Uterus (tissue), 3 donors: ENCODE measurements at regions not wholly inside any gene's neighbourhood (a gene's known extent, or its start where the extent isn't known, plus 50 kb on each side); places are given as distances from the start of the nearest gene placed in this dataset.

Experiments used
- DNase-seq, 2 donors: peaks; one replicate each; pipeline ENCODE4 v3.0.0-alpha.2; 2019 to 2020
- H3K27ac ChIP-seq, 2 donors: fragments of 200-600 bp; sonication (generic); 1 replicate in 1 of 2; 2 replicates in 1 of 2; pipeline ENCODE4 v1.5.1; 2016 to 2018
- H3K27me3 ChIP-seq, 2 donors: fragments of 200-600 bp; sonication (generic); one replicate each; pipeline ENCODE4 v1.5.1; 2018 to 2019; ENCODE audit warnings: control low read depth in 1 of 2
- H3K36me3 ChIP-seq, 2 donors: fragments of 200-600 bp; sonication (generic); one replicate each; pipeline ENCODE4 v1.5.1; 2019; ENCODE audit warnings: control low read depth in 1 of 2
- H3K4me1 ChIP-seq, 2 donors: fragments of 200-600 bp; sonication (generic); one replicate each; pipeline ENCODE4 v1.5.1; 2018 to 2019; ENCODE audit warnings: control low read depth in 1 of 2
- H3K4me3 ChIP-seq, 2 donors: fragments of 200-600 bp; sonication (generic); 1 replicate in 1 of 2; 2 replicates in 1 of 2; pipeline ENCODE4 v1.5.1; 2018 to 2019; ENCODE audit warnings: mild to moderate bottlenecking in 1 of 2
- H3K9me3 ChIP-seq, 2 donors: fragments of 200-600 bp; sonication (generic); one replicate each; pipeline ENCODE4 v1.5.1; 2019; ENCODE audit warnings: control low read depth in 1 of 2
- CTCF ChIP-seq, 4 experiments: fragments of 200-600 bp in 2 of 4; fragments of 450-650 bp in 2 of 4; sonication (generic) in 2 of 4; IDR thresholded peaks; one replicate each; pipeline ENCODE4 v1.5.1; 2016 to 2019; ENCODE audit warnings: antibody characterized with exemption in 4 of 4, mild to moderate bottlenecking in 2 of 4, moderate library complexity in 1 of 4
- POLR2A ChIP-seq, 2 donors: fragments of 450-650 bp; IDR thresholded peaks; one replicate each; pipeline ENCODE4 v1.6.1; 2016; ENCODE audit warnings: antibody characterized with exemption in 2 of 2, mild to moderate bottlenecking in 1 of 2, moderate library complexity in 1 of 2
- intact Hi-C: fragments of 100-400 bp; cut with DNase I; formaldehyde crosslinking; loops from one replicate; pipeline ENCODE4 v1.15.1; 2023; ENCODE audit warnings: low total_unique reads
- donor health status: DM: yes; HTN: yes; CAD: no.

GRCh38 chr11:19345848-19346681 is 105.3 kb upstream of the E2F8 start:
- peaks cover 0 to 14% of the 10 kb centered on the region in 2 donors for H3K27me3 ChIP-seq

GRCh38 chr11:19345519-19345847 is 104.7 kb upstream of the E2F8 start:
- Histone ChIP-seq H3K9me3 (no peaks in the 10 kb centered on the region), H3K27ac (no peak overlapping the region), H3K4me1 (peaks cover 0 to 5% of the 10 kb centered on the region in 2 donors), H3K27me3 (peaks cover 0 to 14% of the 10 kb centered on the region in 2 donors), H3K36me3 (no peaks in the 10 kb centered on the region), H3K4me3 (no peak overlapping the region)
- DNase-seq: no peak
- intact Hi-C loops: no loop called here
- TF ChIP-seq CTCF (IDR thresholded peaks at IDR 0.05) (no peak), POLR2A (IDR thresholded peaks at IDR 0.05) (no peak)

More at GRCh38 chr11:19345848-19346681, 105.3 kb upstream of the E2F8 start:
- Histone ChIP-seq H3K4me3 (no peak overlapping the region), H3K27ac (no peak overlapping the region), H3K36me3 (no peaks in the 10 kb centered on the region), H3K9me3 (no peaks in the 10 kb centered on the region), H3K4me1 (peaks cover 0 to 5% of the 10 kb centered on the region in 2 donors)
- intact Hi-C loops: no loop called here
- DNase-seq: no peak
- TF ChIP-seq POLR2A (IDR thresholded peaks at IDR 0.05): no peak
- no peak for TF ChIP-seq CTCF (IDR thresholded peaks at IDR 0.05)

GRCh38 chr11:19344661-19345518 is 104.1 kb upstream of the E2F8 start:
- DNase-seq: no peak
- no peak overlapping the region for H3K27ac ChIP-seq

GRCh38 chr11:19342036-19342435 is 101.3 kb upstream of the E2F8 start:
- intact Hi-C loops: no loop called here
- Histone ChIP-seq H3K27ac (no peak overlapping the region), H3K9me3 (no peaks in the 10 kb centered on the region), H3K4me1 (peaks cover 0 to 5% of the 10 kb centered on the region in 2 donors), H3K36me3 (no peaks in the 10 kb centered on the region), H3K27me3 (peaks cover 0 to 9% of the 10 kb centered on the region in 2 donors), H3K4me3 (no peak overlapping the region)
- no peak for TF ChIP-seq CTCF (IDR thresholded peaks at IDR 0.05)
- TF ChIP-seq POLR2A (IDR thresholded peaks at IDR 0.05): no peak
- no peak for DNase-seq

More at GRCh38 chr11:19344661-19345518, 104.1 kb upstream of the E2F8 start:
- H3K9me3 ChIP-seq: no peaks in the 10 kb centered on the region
- TF ChIP-seq POLR2A (IDR thresholded peaks at IDR 0.05) (no peak), CTCF (IDR thresholded peaks at IDR 0.05) (no peak)
- peaks cover 0 to 14% of the 10 kb centered on the region in 2 donors for H3K27me3 ChIP-seq
- H3K36me3 ChIP-seq: no peaks in the 10 kb centered on the region
- H3K4me3 ChIP-seq: no peak overlapping the region
- intact Hi-C loops: no loop called here
- peaks cover 0 to 5% of the 10 kb centered on the region in 2 donors for H3K4me1 ChIP-seq

- intact Hi-C loops: no loop called here
- no peak overlapping the region for H3K4me3 ChIP-seq
- H3K27me3 ChIP-seq: no peaks in the 10 kb centered on the region
- TF ChIP-seq CTCF (IDR thresholded peaks at IDR 0.05) (no peak), POLR2A (IDR thresholded peaks at IDR 0.05) (no peak)
- no peaks in the 10 kb centered on the region for H3K4me1 ChIP-seq
- H3K27ac ChIP-seq: no peak overlapping the region
- H3K9me3 ChIP-seq: no peaks in the 10 kb centered on the region
- no peak for DNase-seq
- no peaks in the 10 kb centered on the region for H3K36me3 ChIP-seq
These were observed 97.6 kb upstream of the E2F8 start for GRCh38 chr11:19338375-19338774.
